ENCODE measurements at regions not wholly inside any gene's neighbourhood (a gene's known extent, or its start where the extent isn't known, plus 50 kb on each side); places are given as distances from the start of the nearest gene placed in this dataset.
A peak's percentile ranks its signal among the peaks of the same experiment; 100 is the strongest.
"Not testable (repeated sequence)": the region's sequence is repeated elsewhere in the genome, so short reads cannot be mapped to it uniquely, and the experiment has no call there.

- CTCF ChIA-PET: no interaction called here
- ATAC-seq: peak; percentile 84
- intact Hi-C loops (cut with micrococcal nuclease): no loop called here
- H3K4me3 Mint-ChIP-seq: no peak overlapping the region
- peaks cover 13% of the 10 kb centered on the region for H3K4me1 Mint-ChIP-seq (ENCODE audit: low read depth)
- TF ChIP-seq CTCF (IDR thresholded peaks at IDR 0.05): no peak
- DNase-seq: peak; percentile 23
- H3K27ac Mint-ChIP-seq: no peak overlapping the region
- no peaks in the 10 kb centered on the region for H3K36me3 Mint-ChIP-seq (ENCODE audit: low read depth)
- no peaks in the 10 kb centered on the region for H3K27me3 Mint-ChIP-seq
- POLR2A ChIA-PET: interaction anchor here (0.6 kb wide), 1 partner anchor 237 kb away, joined by 3 read pairs; no protein-coding TSS in a partner anchor
- no peaks in the 10 kb centered on the region for H3K9me3 Mint-ChIP-seq
Observed at GRCh38 chr5:68070591-68071281, 144.8 kb upstream of the PIK3R1 start.

GRCh38 chr5:68067976-68068603 is 147.5 kb upstream of the PIK3R1 start:
- no peak overlapping the region for H3K4me3 Mint-ChIP-seq
- H3K27ac Mint-ChIP-seq: no peak overlapping the region
- TF ChIP-seq CTCF (IDR thresholded peaks at IDR 0.05): no peak
- intact Hi-C loops (cut with micrococcal nuclease): no loop called here
- ATAC-seq (no peak), DNase-seq (no peak)
- ChIA-PET CTCF (interaction anchor here (0.6 kb wide), 1 partner anchor 126 kb away, joined by 3 read pairs; no protein-coding TSS in a partner anchor), POLR2A (no interaction called here)
- H3K36me3 Mint-ChIP-seq (ENCODE audit: low read depth): no peaks in the 10 kb centered on the region
- H3K4me1 Mint-ChIP-seq (ENCODE audit: low read depth): peaks cover 13% of the 10 kb centered on the region
- no peaks in the 10 kb centered on the region for H3K9me3 Mint-ChIP-seq
- no peaks in the 10 kb centered on the region for H3K27me3 Mint-ChIP-seq

GRCh38 chr5:68067291-68067690 is 148.3 kb upstream of the PIK3R1 start:
- ChIA-PET POLR2A (no interaction called here), CTCF (no interaction called here)
- Mint-ChIP-seq H3K27me3 (no peaks in the 10 kb centered on the region), H3K4me3 (no peak overlapping the region), H3K36me3 (ENCODE audit: low read depth) (no peaks in the 10 kb centered on the region), H3K27ac (no peak overlapping the region), H3K9me3 (no peaks in the 10 kb centered on the region), H3K4me1 (ENCODE audit: low read depth) (peaks cover 13% of the 10 kb centered on the region)
- DNase-seq: no peak
- no peak for TF ChIP-seq CTCF (IDR thresholded peaks at IDR 0.05)
- intact Hi-C loops (cut with micrococcal nuclease): no loop called here
- ATAC-seq: no peak

- TF ChIP-seq CTCF (IDR thresholded peaks at IDR 0.05): no peak
- H3K4me1 Mint-ChIP-seq (ENCODE audit: low read depth): peaks cover 10% of the 10 kb centered on the region
- no peaks in the 10 kb centered on the region for H3K36me3 Mint-ChIP-seq (ENCODE audit: low read depth)
- no peaks in the 10 kb centered on the region for H3K9me3 Mint-ChIP-seq
- ATAC-seq (no peak), DNase-seq (no peak)
- no peaks in the 10 kb centered on the region for H3K27me3 Mint-ChIP-seq
- H3K27ac Mint-ChIP-seq: no peak overlapping the region
- H3K4me3 Mint-ChIP-seq: no peak overlapping the region
- intact Hi-C loops (cut with micrococcal nuclease): no loop called here
- CTCF ChIA-PET: no interaction called here
- POLR2A ChIA-PET: no interaction called here
Observed at GRCh38 chr5:68066277-68066955, 149.1 kb upstream of the PIK3R1 start.

- DNase-seq; CTCF ChIA-PET; H3K4me1 Mint-ChIP-seq (ENCODE audit: low read depth); POLR2A ChIA-PET; H3K4me3 Mint-ChIP-seq; H3K9me3 Mint-ChIP-seq; H3K27me3 Mint-ChIP-seq; H3K36me3 Mint-ChIP-seq (ENCODE audit: low read depth); intact Hi-C loops (cut with micrococcal nuclease); H3K27ac Mint-ChIP-seq; ATAC-seq: not testable (repeated sequence)
Observed at GRCh38 chr5:68065321-68065720, 150.2 kb upstream of the PIK3R1 start.
